ENCODE measurements at regions not wholly inside any gene's neighbourhood (a gene's known extent, or its start where the extent isn't known, plus 50 kb on each side); places are given as distances from the start of the nearest gene placed in this dataset.

DNA sequence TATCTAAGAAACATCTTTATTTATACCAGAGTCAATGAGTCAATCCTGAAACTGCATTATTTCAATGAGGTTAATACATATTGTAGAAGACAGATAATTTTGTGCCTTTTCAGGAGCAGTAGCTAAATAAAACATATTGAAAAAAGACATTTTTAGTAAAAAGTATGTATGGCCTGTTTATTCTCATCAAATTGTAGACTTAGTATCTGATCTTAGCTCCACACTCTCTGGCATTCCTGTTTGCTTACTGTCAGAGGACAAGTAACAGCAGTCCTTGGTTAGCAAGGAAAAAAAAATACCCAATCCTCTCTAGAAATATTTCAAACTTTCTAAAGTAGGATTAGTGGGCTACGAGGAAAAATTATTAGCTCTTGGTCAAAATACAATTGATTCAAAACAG, 50.5 kb upstream of the GUCY1A1 start:
- Histone ChIP-seq H3K27me3 (no peaks in the 10 kb centered on the region), H3K4me3 (no peak overlapping the region), H3K36me3 (replicated peaks in 1 of 2; ENCODE audit: insufficient read depth in 1 of 2, low read depth in 2 of 2) (no peaks in the 10 kb centered on the region), H3K9me3 (no peaks in the 10 kb centered on the region), H3K4me1 (no peaks in the 10 kb centered on the region), H3K27ac (no peak overlapping the region)
- intact Hi-C loops (cut with DNase I) = no loop called here
- DNase-seq = no peak
- 68 to 91% methylated on average over 1 of the region's 1 CpG for WGBS, 2 donors
- ATAC-seq = no peak
- TF ChIP-seq, protein P1, sequence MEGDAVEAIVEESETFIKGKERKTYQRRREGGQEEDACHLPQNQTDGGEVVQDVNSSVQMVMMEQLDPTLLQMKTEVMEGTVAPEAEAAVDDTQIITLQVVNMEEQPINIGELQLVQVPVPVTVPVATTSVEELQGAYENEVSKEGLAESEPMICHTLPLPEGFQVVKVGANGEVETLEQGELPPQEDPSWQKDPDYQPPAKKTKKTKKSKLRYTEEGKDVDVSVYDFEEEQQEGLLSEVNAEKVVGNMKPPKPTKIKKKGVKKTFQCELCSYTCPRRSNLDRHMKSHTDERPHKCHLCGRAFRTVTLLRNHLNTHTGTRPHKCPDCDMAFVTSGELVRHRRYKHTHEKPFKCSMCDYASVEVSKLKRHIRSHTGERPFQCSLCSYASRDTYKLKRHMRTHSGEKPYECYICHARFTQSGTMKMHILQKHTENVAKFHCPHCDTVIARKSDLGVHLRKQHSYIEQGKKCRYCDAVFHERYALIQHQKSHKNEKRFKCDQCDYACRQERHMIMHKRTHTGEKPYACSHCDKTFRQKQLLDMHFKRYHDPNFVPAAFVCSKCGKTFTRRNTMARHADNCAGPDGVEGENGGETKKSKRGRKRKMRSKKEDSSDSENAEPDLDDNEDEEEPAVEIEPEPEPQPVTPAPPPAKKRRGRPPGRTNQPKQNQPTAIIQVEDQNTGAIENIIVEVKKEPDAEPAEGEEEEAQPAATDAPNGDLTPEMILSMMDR (IDR thresholded peaks at IDR 0.05) = no peak
- no peak for TF ChIP-seq POLR2A (IDR thresholded peaks at IDR 0.05)

DNA sequence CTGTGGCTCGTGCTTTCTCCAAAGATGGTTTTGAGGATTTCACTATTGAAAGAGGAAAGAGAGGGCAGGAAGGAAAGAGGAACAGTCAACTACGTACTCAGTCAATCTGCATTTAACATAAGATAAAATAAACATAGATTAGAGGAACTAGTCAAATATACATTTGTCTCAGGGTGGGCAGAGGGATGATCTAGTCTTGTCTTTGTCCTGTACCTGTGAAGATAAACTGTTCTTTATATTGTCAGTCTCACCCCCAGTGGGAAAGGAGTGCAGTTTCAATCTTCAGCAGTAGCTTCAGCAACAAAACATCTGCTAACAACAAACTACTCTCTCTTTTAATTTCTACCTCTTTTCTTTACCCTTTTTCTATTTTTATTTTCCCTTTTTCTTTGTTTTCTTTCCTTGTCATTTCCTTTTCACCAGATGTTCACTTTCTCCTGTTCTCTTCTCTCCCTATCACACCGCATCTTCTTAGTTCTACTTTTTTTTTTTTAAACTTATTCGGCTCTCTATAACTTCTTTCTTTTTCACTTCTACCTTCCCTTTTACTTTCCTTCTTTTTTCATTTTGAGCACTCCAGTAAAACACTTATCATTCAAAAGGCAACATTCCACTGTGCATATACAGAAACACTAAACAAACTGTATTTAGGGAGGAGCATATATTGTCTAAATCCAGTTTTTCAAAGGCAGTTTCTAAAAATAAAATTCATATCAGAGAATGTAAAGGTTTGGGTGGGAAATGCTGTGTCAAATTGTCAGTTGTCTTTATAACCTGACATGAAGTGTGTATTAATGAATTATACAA, 51.4 kb upstream of the GUCY1A1 start:
- ATAC-seq = no peak
- H3K4me1 ChIP-seq = no peaks in the 10 kb centered on the region
- H3K27me3 ChIP-seq = no peaks in the 10 kb centered on the region
- no peaks in the 10 kb centered on the region for H3K36me3 ChIP-seq (replicated peaks in 1 of 2; ENCODE audit: insufficient read depth in 1 of 2, low read depth in 2 of 2)
- DNase-seq = no peak
- TF ChIP-seq, protein P1 (IDR thresholded peaks at IDR 0.05) = no peak
- peak in 1 of 3 donors; percentile 48 for TF ChIP-seq POLR2A (IDR thresholded peaks at IDR 0.05)
- H3K27ac ChIP-seq = no peak overlapping the region
- 61 to 63% methylated on average over 4 of the region's 4 CpGs for WGBS, 2 donors
- no peaks in the 10 kb centered on the region for H3K9me3 ChIP-seq
- intact Hi-C loops (cut with DNase I) = no loop called here
- H3K4me3 ChIP-seq = no peak overlapping the region

DNA sequence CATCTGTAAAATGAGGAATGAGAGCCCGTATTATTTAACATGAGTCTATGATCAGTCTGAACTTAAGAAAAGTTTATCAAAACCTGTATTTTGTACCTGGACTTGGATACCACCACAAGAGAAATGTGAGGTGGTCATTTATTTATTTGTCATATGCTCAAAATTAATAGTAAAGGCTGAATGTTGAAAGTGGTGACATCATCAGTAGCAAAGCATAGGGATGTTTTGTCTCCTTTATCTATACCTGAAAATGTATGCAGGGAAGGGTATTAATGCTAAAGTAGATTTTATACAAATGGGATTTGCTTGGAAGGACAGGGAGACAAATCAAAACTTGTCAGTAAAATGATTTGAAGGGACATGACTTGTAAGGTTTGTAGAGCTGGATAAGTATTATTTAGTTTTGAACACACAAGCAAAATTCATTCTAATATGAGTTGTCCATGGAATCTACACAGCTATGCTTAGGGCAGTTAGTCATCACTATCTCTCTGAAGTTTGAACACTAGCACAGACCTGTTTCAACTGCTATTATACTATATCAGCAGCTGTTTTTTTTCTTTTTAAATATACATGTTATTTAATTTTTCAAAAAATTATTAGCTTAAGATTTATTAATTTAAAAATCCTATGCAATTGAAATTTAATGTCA, 52.4 kb upstream of the GUCY1A1 start:
- TF ChIP-seq, protein P1 (IDR thresholded peaks at IDR 0.05) = no peak
- no peak for TF ChIP-seq POLR2A (IDR thresholded peaks at IDR 0.05)
- Histone ChIP-seq H3K27me3 (no peaks in the 10 kb centered on the region), H3K27ac (no peak overlapping the region), H3K9me3 (no peaks in the 10 kb centered on the region), H3K4me1 (no peaks in the 10 kb centered on the region), H3K36me3 (replicated peaks in 1 of 2; ENCODE audit: insufficient read depth in 1 of 2, low read depth in 2 of 2) (no peaks in the 10 kb centered on the region), H3K4me3 (no peak overlapping the region)
- intact Hi-C loops (cut with DNase I) = no loop called here
- DNase-seq = no peak
- 88 to 93% methylated on average over 1 of the region's 1 CpG for WGBS, 2 donors
- ATAC-seq = no peak

DNA sequence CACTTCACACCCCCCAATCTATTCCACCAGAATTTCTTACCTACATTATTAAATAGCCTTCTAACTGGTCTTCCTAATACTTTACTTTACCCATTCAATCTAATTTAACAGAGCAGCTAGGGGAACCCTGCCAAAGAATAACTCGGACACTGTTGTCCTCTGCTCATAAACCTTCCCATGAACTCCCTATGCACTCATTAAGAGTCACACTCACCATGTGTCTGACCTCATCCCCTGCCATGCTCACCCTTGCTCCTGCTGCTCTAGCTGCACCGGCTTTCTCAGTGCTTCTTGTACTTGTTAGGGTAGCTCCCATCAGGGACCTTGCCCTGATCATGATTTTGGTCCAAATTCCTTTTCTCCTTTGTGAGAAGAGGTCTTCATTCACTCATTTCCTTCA, 54.6 kb upstream of the GUCY1A1 start:
- Histone ChIP-seq H3K27me3 (no peaks in the 10 kb centered on the region), H3K9me3 (no peaks in the 10 kb centered on the region), H3K4me1 (no peaks in the 10 kb centered on the region), H3K27ac (no peak overlapping the region), H3K36me3 (replicated peaks in 1 of 2; ENCODE audit: insufficient read depth in 1 of 2, low read depth in 2 of 2) (no peaks in the 10 kb centered on the region), H3K4me3 (no peak overlapping the region)
- DNase-seq (no peak), ATAC-seq (no peak)
- TF ChIP-seq POLR2A (IDR thresholded peaks at IDR 0.05) = no peak
- TF ChIP-seq, protein P1 (IDR thresholded peaks at IDR 0.05) = no peak
- intact Hi-C loops (cut with DNase I) = no loop called here
- WGBS, 2 donors = 83 to 92% methylated on average over 2 of the region's 2 CpGs
